NCI-H1092 treated with DMSO at 0.1 percent for 48 hours (cell line): ENCODE measurements at regions not wholly inside any gene's neighbourhood (a gene's known extent, or its start where the extent isn't known, plus 50 kb on each side); places are given as distances from the start of the nearest gene placed in this dataset.

Experiments used
- DNase-seq: peaks from one replicate; lab custom pipeline; 2025; lab: John Stamatoyannopoulos, UW

DNA sequence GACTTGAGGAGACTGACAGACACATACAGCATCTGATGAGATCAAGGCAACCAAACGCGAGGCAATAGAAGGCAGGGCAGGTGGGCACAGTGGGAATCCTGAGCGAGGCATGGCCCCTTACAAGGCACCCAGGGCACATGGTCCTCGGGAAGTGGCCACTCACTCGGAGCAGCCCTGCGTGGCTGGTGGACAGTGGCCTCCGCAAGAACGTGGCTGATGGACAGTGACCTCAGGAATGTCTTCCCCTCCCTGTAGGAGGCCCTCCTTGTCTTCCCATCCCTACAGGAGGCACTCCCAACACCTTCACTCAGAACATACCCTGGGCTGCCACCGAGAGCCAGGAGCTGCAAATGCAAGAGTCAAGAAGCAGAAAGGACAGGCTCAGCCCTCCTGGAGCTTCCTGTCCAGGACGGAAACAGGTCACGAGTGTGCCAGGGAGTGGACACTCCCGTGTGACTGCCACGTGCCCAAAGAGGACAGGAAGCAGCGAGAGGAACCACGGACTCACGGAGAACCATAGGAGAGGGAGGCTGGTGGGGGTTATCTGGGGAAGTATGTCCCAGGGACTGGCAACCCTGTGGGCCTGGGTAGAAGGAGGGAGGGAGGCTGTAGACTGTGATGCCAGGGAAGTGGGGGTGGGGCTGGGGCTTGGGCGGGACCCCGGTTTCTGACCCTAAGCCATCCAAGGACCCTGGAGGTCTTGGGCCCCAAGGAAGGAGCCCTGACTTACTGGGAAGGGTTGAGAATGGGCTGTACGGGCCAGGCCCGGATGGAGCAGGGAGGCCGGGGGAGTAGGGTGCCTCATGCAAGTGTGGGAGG lies 321.9 kb upstream of the IRX4 start:
- DNase-seq: no peak

DNA sequence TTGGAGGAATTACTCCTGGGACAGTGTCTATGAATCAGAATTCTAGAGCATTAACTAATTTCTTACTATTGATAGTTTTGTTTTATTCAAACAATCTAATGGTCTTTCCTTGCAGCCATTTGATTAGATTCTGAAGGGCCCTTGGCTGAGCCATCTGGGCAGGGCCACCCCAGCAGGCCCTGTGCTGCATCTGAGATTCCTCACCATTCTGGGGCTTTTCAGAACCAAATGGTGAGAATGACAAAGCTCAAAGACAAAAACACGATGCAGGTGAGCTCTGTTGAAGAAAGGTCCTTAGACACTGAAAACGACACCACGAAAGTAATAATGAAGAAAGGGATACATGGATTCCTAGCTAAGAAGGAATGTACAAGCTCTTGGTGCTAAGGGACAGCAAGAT lies 321.0 kb upstream of the IRX4 start:
- no peak for DNase-seq

GRCh38 chr5:2201832-2202231 lies 319.1 kb upstream of the IRX4 start:
- DNase-seq: no peak

DNA sequence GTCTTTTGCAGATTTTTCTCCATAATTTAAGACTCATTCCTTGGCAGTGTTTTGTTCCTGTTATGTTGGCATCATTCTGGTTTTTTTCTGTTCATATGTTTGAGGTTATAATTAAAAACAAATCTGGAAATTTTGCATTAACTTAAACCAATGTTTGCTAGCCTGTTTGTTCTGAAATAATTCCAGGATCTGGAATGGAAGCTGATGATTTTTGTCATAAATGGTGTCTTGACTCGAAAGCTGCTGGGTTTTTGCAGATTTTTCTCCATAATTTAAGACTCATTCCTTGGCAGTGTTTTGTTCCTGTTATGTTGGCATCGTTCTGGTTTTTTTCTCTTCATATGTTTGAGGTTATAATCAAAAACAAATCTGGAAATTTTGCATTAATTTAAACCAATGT lies 318.7 kb upstream of the IRX4 start:
- no peak for DNase-seq

GRCh38 chr5:2201011-2201410 lies 318.3 kb upstream of the IRX4 start:
- DNase-seq: no peak

- no peak for DNase-seq
Measured at GRCh38 chr5:2200261-2200950, 317.7 kb upstream of the IRX4 start.

GRCh38 chr5:2199697-2200096 lies 317.0 kb upstream of the IRX4 start:
- no peak for DNase-seq

- DNase-seq: peak; percentile 17
Measured at GRCh38 chr5:2196989-2197619, 314.4 kb upstream of the IRX4 start.

- DNase-seq: no peak
Measured at GRCh38 chr5:2196416-2196815, 313.7 kb upstream of the IRX4 start.

DNA sequence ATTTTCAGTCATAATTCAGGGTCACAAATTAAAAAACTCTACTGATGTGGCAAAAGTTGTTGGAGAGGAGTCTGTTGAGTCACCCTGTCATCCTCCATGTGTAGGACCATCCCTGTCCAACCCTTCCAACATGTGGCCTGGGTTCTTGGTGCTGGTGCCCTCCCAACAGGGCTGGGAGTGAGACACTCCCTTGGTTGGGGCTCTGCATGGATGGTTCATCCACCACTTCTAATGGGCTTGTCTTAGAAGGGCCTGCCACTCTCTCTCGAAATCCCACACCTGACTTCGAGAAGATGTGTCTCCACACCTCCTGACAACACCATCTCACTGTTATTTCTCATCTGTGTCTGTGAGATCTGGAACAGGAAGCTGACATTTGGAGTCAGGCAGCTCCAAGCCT lies 312.2 kb upstream of the IRX4 start:
- DNase-seq: no peak

GRCh38 chr5:2194236-2194555 lies 311.5 kb upstream of the IRX4 start:
- no peak for DNase-seq

GRCh38 chr5:2193542-2194235 lies 311.0 kb upstream of the IRX4 start:
- no peak for DNase-seq

GRCh38 chr5:2193142-2193541 lies 310.4 kb upstream of the IRX4 start:
- DNase-seq: no peak

- DNase-seq: peak; percentile 36
Measured at GRCh38 chr5:2192496-2192895, 309.8 kb upstream of the IRX4 start.

DNA sequence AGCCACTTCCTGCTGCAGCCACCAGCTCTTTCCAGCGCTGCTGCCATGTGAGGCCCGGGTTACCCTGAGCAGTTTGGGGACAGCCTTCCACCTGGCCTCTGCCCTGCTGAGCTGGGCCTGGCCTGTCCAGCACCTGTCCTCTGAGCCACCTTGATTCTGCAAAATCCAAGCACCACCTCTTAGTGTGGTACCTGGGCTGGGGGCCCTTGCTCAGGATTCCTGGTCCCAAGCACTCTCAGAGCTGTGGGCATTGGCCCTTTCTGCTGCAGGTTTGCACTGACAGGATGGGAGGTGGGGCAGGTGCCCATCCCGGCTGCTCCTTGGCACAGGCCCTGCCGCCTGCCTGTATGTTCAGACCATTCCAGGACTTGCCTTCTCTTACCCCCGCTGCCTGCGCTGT lies 309.2 kb upstream of the IRX4 start:
- DNase-seq: no peak

GRCh38 chr5:2190549-2190948 lies 307.8 kb upstream of the IRX4 start:
- no peak for DNase-seq

- DNase-seq: no peak
Measured at GRCh38 chr5:2188661-2189060, 305.9 kb upstream of the IRX4 start.

DNA sequence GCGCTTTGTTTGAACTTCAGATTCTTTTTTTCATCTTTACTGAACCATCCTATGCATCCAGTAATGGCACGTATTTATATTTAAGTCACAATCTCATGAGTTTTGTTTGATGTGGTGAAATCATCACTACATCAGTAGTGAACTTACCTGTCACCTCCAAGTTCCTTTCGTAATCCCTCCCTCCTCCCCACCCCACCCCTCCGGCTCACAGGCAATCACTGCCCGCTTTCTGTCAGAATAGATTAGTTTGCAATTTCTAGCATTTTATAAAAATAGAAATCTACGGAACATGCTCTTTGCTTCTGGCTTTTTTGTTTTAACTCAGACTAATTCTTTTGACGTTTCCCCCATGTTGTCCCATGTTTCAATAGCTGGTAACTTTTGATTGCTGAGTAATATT lies 305.4 kb upstream of the IRX4 start:
- DNase-seq: no peak

DNA sequence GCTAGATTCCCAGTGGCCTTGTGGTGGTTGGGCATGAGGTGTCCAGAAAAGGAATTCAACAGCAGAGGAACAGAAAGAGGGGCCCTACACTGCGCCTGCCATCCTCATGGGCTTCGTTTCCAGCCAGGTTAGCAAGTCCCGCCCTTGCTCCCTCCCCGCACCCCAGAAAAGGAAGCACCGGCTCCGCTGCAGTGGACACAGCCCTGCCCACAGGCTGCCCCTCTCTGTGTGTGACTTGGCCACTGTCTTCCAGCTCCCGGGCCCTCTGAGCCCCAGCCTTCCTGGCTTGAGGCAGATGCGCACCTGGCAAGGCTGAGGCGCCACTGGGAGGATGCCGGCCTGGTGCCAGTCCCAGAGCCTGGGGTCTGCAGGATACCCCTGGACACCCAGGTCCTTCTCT lies 305.0 kb upstream of the IRX4 start:
- no peak for DNase-seq

DNA sequence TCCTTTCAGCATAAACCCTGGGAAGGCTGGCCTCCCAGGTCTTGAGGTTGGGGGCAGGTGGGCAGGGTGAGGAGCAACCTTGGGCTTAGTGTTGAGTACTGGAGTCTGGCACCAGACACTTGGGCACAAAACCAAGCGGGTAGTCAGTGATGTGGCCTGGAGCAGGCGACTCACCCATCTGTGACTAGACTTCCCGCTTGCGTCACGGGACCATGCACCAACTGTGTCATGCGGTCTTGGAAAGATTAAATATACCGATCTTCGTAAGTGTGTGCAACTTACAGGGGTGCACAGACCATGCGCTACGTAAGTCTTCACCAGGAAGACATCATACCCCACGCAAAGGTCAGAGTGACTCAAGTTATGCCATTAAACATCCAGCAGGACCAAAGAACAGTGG lies 304.4 kb upstream of the IRX4 start:
- DNase-seq: no peak

GRCh38 chr5:2186472-2187015 lies 303.8 kb upstream of the IRX4 start:
- DNase-seq: no peak

DNA sequence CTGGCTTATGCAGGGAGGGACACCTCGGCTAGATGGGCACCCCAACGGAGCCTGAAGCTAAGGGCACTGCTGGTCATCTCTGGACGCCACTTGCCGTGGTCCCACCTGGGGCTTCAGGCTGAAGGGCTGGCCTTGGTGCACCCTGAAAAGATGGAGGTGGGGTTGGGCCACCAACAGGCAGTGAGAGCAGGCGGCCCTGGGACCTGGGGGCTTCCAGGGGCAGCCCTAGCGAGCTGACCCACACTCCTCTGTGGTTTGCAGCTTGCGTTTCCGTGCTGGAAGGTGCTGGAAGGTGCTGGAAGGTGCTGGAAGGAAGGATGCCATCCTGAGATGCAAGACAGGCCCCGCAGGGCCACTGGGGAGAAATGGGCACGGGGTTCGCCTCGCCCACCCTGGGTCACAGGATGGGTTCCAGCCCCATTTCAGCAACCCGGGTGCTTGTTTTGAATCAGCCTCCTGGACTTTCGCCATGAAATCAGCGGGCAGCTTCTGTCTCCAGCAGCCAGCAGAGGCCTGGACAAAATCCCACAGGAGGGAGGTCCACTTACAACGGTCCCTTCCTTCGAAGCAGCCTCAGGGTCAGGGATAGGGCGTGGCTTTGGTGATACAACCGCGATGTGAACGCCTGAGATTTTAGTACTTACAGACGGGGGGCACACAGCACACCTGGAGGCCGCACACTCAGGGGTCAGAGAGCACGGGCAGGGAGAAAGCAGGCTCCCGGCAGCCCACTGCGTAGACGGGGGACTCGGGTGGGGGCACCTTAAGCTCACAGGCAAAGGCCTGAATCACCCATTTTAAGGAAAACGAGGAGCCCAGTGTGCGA lies 303.1 kb upstream of the IRX4 start:
- no peak for DNase-seq
